ENCODE measurements at regions not wholly inside any gene's neighbourhood (a gene's known extent, or its start where the extent isn't known, plus 50 kb on each side); places are given as distances from the start of the nearest gene placed in this dataset.

- no peak for TF ChIP-seq MAZ (IDR thresholded peaks at IDR 0.05; ENCODE audit: borderline replicate concordance, low read depth, low read length)
- TF ChIP-seq NR3C1 (IDR thresholded peaks at IDR 0.05) = no peak
- TF ChIP-seq FOSL2 (IDR thresholded peaks at IDR 0.05) = no peak
- no peak for TF ChIP-seq FOSL2 (CRISPR knock-in tag; IDR thresholded peaks at IDR 0.05)
- no peak for TF ChIP-seq CEBPB (IDR thresholded peaks at IDR 0.05)
- TF ChIP-seq MAFK (IDR thresholded peaks at IDR 0.05; ENCODE audit: partially characterized antibody) = no peak
- no peak for TF ChIP-seq SMC3 (IDR thresholded peaks at IDR 0.05)
- no peak for TF ChIP-seq CTCF (IDR thresholded peaks at IDR 0.05)
- no peak for TF ChIP-seq MAX (IDR thresholded peaks at IDR 0.05)
- no peak for TF ChIP-seq CHD4 (IDR thresholded peaks at IDR 0.05; ENCODE audit: borderline replicate concordance)
- no peak for TF ChIP-seq MYC (IDR thresholded peaks at IDR 0.05; ENCODE audit: borderline replicate concordance, low read length)
- TF ChIP-seq REST (IDR thresholded peaks at IDR 0.05) = peak; percentile 89
These were observed 158.7 kb downstream of the NMUR2 start for GRCh38 chr5:152246401-152246800.
